ENCODE measurements at regions not wholly inside any gene's neighbourhood (a gene's known extent, or its start where the extent isn't known, plus 50 kb on each side); places are given as distances from the start of the nearest gene placed in this dataset.

DNA sequence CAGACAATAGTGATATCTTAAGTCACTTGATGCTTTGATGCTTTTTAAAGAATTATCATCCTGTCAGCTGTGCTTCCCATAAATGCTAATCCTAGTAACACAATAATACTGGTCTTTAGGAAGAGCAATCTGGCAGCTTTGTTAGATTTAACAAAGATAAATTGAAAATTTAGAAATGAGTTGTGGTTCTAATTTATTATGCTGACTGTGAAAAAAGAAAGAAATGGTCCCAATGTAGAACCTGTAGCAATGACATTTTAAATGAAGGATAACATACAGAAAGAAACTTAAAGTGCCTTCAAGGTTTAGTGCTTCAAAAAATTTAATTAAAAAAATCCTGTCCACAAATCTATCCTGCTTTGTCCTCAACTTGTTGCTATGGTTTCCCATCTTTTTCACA is 81.6 kb upstream of the HGF start:
- TF ChIP-seq, protein P1, sequence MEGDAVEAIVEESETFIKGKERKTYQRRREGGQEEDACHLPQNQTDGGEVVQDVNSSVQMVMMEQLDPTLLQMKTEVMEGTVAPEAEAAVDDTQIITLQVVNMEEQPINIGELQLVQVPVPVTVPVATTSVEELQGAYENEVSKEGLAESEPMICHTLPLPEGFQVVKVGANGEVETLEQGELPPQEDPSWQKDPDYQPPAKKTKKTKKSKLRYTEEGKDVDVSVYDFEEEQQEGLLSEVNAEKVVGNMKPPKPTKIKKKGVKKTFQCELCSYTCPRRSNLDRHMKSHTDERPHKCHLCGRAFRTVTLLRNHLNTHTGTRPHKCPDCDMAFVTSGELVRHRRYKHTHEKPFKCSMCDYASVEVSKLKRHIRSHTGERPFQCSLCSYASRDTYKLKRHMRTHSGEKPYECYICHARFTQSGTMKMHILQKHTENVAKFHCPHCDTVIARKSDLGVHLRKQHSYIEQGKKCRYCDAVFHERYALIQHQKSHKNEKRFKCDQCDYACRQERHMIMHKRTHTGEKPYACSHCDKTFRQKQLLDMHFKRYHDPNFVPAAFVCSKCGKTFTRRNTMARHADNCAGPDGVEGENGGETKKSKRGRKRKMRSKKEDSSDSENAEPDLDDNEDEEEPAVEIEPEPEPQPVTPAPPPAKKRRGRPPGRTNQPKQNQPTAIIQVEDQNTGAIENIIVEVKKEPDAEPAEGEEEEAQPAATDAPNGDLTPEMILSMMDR (IDR thresholded peaks at IDR 0.05; ENCODE audit: low read depth, low read length) = no peak
- TF ChIP-seq, protein P2, sequence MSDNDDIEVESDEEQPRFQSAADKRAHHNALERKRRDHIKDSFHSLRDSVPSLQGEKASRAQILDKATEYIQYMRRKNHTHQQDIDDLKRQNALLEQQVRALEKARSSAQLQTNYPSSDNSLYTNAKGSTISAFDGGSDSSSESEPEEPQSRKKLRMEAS (IDR thresholded peaks at IDR 0.05; ENCODE audit: low read depth, low read length) = no peak
- TF ChIP-seq POLR2A (IDR thresholded peaks at IDR 0.05; ENCODE audit: extremely low read depth, insufficient read length) = no peak

Data from NB4 (cell line).